ENCODE measurements at regions not wholly inside any gene's neighbourhood (a gene's known extent, or its start where the extent isn't known, plus 50 kb on each side); places are given as distances from the start of the nearest gene placed in this dataset.

DNA sequence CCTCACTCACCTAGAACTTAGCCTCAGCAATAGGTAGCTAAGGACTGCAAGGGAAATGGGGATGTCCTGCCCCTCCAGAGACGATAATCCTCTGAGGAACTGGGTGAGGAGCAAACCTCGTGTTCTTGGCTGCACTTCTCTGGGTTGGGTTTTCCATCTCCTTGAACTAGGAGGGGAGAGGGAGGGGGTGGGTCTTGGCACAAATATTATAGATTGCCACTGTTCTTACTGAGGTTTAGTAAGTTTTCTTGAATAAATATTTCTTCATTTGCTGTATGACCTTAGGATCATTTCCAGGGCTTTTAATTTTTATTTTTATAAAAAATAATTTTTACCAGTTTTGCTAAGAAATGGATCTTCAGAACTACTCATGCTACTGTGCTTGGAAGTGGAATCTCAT, 406.7 kb upstream of the FZD8 start:
- WGBS, 2 donors = 40 to 72% methylated on average over 2 of the region's 2 CpGs
- no peak overlapping the region for H3K4me3 ChIP-seq
- DNase-seq = no peak

DNA sequence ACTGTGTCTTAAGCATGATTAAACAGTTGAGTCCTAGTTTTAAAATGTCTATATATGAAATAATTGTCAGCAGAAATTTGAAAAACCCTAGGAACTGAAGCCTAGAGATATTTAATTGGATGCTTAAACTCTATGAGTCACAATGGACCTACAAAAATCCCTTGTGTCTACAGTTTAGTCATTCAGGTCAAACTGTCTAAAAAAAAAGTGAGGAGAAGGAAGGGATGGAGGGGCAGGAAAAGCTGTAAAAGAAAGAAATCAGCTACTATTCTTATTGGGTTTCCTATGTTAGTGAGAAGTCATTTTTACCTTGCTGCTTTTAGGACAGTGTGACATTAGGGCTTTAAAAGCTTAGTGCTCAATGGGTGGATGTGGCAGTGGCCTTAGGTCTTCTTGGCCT, 406.1 kb upstream of the FZD8 start:
- Histone ChIP-seq H3K4me3 (no peak overlapping the region), H3K9me3 (no peaks in the 10 kb centered on the region), H3K4me1 (no peaks in the 10 kb centered on the region), H3K27ac (no peak overlapping the region), H3K36me3 (no peaks in the 10 kb centered on the region), H3K27me3 (no peaks in the 10 kb centered on the region)
- TF ChIP-seq, protein P1, sequence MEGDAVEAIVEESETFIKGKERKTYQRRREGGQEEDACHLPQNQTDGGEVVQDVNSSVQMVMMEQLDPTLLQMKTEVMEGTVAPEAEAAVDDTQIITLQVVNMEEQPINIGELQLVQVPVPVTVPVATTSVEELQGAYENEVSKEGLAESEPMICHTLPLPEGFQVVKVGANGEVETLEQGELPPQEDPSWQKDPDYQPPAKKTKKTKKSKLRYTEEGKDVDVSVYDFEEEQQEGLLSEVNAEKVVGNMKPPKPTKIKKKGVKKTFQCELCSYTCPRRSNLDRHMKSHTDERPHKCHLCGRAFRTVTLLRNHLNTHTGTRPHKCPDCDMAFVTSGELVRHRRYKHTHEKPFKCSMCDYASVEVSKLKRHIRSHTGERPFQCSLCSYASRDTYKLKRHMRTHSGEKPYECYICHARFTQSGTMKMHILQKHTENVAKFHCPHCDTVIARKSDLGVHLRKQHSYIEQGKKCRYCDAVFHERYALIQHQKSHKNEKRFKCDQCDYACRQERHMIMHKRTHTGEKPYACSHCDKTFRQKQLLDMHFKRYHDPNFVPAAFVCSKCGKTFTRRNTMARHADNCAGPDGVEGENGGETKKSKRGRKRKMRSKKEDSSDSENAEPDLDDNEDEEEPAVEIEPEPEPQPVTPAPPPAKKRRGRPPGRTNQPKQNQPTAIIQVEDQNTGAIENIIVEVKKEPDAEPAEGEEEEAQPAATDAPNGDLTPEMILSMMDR (IDR thresholded peaks at IDR 0.05) = no peak
- no peak for TF ChIP-seq POLR2A (IDR thresholded peaks at IDR 0.05)
- intact Hi-C loops (cut with DNase I) = no loop called here
- no peak for DNase-seq

More for the DNA sequence above, 406.7 kb upstream of the FZD8 start:
- Histone ChIP-seq H3K27ac (no peak overlapping the region), H3K36me3 (no peaks in the 10 kb centered on the region), H3K27me3 (no peaks in the 10 kb centered on the region), H3K4me1 (no peaks in the 10 kb centered on the region), H3K9me3 (no peaks in the 10 kb centered on the region)
- intact Hi-C loops (cut with DNase I) = no loop called here
- TF ChIP-seq POLR2A (IDR thresholded peaks at IDR 0.05) = no peak
- TF ChIP-seq, protein P1 (IDR thresholded peaks at IDR 0.05) = no peak

DNA sequence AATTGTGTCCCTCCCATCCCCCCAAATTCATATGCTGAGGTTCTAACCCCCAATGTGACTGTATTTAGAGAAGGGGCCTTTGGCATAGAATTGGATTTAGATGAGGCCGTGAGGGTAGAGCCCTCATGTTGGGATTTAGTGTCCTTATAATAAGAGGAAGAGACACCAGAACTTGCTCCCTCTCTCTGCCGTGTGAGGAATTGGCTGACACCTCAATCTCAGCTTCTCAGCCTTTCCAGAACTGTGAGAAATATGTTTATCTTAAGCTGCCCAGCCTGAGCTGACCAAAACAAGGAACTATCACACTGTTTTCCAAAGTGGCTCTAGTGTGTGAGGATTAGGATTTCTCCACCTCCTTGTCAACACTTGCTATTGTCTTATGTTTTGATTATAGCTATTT, 400.0 kb upstream of the FZD8 start:
- Histone ChIP-seq H3K27ac (no peak overlapping the region), H3K36me3 (no peaks in the 10 kb centered on the region), H3K4me1 (no peaks in the 10 kb centered on the region), H3K4me3 (no peak overlapping the region), H3K27me3 (no peaks in the 10 kb centered on the region), H3K9me3 (no peaks in the 10 kb centered on the region)
- no peak for DNase-seq
- 79 to 90% methylated on average over 2 of the region's 2 CpGs for WGBS, 2 donors
- intact Hi-C loops (cut with DNase I) = no loop called here
- TF ChIP-seq POLR2A (IDR thresholded peaks at IDR 0.05) = no peak
- TF ChIP-seq, protein P1 (IDR thresholded peaks at IDR 0.05) = no peak

DNA sequence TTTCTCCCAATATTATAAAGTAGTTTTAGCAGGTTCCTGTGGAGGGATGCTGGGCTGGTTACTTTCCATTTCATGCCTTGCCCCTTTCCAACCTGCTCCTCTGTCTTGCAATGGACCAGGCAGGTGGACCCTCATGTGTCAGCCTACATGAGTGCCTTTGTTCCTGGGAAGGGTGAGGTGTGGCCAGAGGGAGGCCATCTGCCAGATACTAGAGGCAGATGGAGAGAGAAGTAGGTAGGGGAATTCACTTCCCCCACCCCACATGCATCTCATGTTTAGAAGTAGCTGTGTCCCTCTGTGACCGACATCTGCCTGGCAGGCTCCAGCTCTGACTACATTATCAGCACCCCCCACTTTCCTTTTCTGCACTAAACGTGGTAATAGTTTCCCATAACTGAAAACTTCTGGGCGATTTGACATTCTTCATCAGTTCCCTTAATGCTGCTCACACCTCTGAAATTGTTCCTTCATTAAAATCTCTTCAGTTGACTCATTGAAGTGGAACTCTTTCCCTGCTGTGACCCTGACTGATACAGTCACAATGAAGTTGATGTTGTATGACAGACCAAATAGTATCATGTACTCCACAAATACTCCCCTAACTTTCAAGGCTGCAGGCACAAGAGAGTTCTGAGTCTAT, 396.3 kb upstream of the FZD8 start:
- TF ChIP-seq, protein P1 (IDR thresholded peaks at IDR 0.05) = no peak
- TF ChIP-seq POLR2A (IDR thresholded peaks at IDR 0.05) = no peak
- Histone ChIP-seq H3K27me3 (no peaks in the 10 kb centered on the region), H3K9me3 (no peaks in the 10 kb centered on the region), H3K4me3 (no peak overlapping the region), H3K4me1 (no peaks in the 10 kb centered on the region), H3K27ac (no peak overlapping the region), H3K36me3 (no peaks in the 10 kb centered on the region)
- WGBS, 2 donors = 52 to 72% methylated on average over 3 of the region's 3 CpGs
- intact Hi-C loops (cut with DNase I) = no loop called here
- DNase-seq = no peak

DNA sequence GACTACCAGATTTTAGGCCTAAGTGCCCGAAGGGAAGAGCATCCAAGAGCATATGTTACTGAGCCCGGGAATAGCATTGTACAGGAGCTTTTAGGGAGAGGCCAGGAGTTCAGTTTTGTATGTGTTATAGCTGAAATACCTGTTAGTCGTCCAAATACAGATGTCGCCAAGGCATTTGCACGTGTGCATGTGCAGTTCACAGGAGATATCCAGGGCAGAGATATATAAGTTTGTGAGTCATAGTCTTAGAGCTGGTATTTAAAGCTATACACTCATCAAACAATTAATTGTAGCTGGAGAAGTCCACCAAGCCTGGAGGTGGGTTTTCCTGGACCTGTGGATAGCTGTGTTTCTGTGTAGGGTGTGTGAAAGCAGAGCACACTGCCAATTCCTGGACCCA, 394.0 kb upstream of the FZD8 start:
- Histone ChIP-seq H3K27ac (no peak overlapping the region), H3K36me3 (no peaks in the 10 kb centered on the region), H3K27me3 (no peaks in the 10 kb centered on the region), H3K9me3 (no peaks in the 10 kb centered on the region), H3K4me1 (no peaks in the 10 kb centered on the region), H3K4me3 (no peak overlapping the region)
- intact Hi-C loops (cut with DNase I) = no loop called here
- TF ChIP-seq POLR2A (IDR thresholded peaks at IDR 0.05) = no peak
- TF ChIP-seq, protein P1 (IDR thresholded peaks at IDR 0.05) = no peak
- no peak for DNase-seq
- 59 to 82% methylated on average over 5 of the region's 5 CpGs for WGBS, 2 donors
